Cardiac septum (tissue), 1 donor: ENCODE measurements at regions not wholly inside any gene's neighbourhood (a gene's known extent, or its start where the extent isn't known, plus 50 kb on each side); places are given as distances from the start of the nearest gene placed in this dataset.
"Not testable (repeated sequence)": the region's sequence is repeated elsewhere in the genome, so short reads cannot be mapped to it uniquely, and the experiment has no call there.

Experiments
- DNase-seq: peaks from one replicate; pipeline ENCODE4 v3.0.0-alpha.2; 2020; ENCODE audit warnings: low spot score
- intact Hi-C: fragments of 100-400 bp; cut with DNase I; formaldehyde crosslinking; loops from one replicate; pipeline ENCODE4 v1.14.0; 2022
- donor health status: DM: no; HTN: no; CAD: no.

GRCh38 chr12:43196268-43196907 lies 355.6 kb downstream of the ADAMTS20 start:
- DNase-seq = no peak
- intact Hi-C loops = no loop called here

GRCh38 chr12:43193096-43193495 lies 358.9 kb downstream of the ADAMTS20 start:
- DNase-seq, intact Hi-C loops: not testable (repeated sequence)

GRCh38 chr12:43192442-43192841 lies 359.6 kb downstream of the ADAMTS20 start:
- DNase-seq, intact Hi-C loops: not testable (repeated sequence)

GRCh38 chr12:43180242-43180641 lies 371.8 kb downstream of the ADAMTS20 start:
- intact Hi-C loops = no loop called here
- DNase-seq = no peak

- DNase-seq = no peak
- intact Hi-C loops = no loop called here
Observed at GRCh38 chr12:43179486-43179885, 372.5 kb downstream of the ADAMTS20 start.

- intact Hi-C loops = no loop called here
- DNase-seq = no peak
Observed at GRCh38 chr12:43177276-43177675, 374.7 kb downstream of the ADAMTS20 start.

GRCh38 chr12:43169115-43169681 lies 382.8 kb downstream of the ADAMTS20 start:
- no peak for DNase-seq
- intact Hi-C loops = no loop called here

- DNase-seq = no peak
- intact Hi-C loops = no loop called here
Observed at GRCh38 chr12:43167691-43168090, 384.3 kb downstream of the ADAMTS20 start.

GRCh38 chr12:43165351-43165750 lies 386.7 kb downstream of the ADAMTS20 start:
- intact Hi-C loops = no loop called here

GRCh38 chr12:43162138-43162537 lies 389.9 kb downstream of the ADAMTS20 start:
- intact Hi-C loops = no loop called here
- no peak for DNase-seq

More at GRCh38 chr12:43165351-43165750, 386.7 kb downstream of the ADAMTS20 start:
- no peak for DNase-seq

GRCh38 chr12:43159506-43159905 lies 392.5 kb downstream of the ADAMTS20 start:
- no peak for DNase-seq
- intact Hi-C loops = no loop called here

- no peak for DNase-seq
- intact Hi-C loops = no loop called here
Observed at GRCh38 chr12:43158126-43158525, 393.9 kb downstream of the ADAMTS20 start.

GRCh38 chr12:43155376-43155775 lies 396.6 kb downstream of the ADAMTS20 start:
- intact Hi-C loops = no loop called here
- DNase-seq = no peak

GRCh38 chr12:43154498-43155045 lies 397.4 kb downstream of the ADAMTS20 start:
- no peak for DNase-seq
- intact Hi-C loops = no loop called here

- intact Hi-C loops = no loop called here
- DNase-seq = no peak
Observed at GRCh38 chr12:43151441-43151981, 400.5 kb downstream of the ADAMTS20 start.

GRCh38 chr12:43148691-43149090 lies 403.3 kb downstream of the ADAMTS20 start:
- intact Hi-C loops = no loop called here

GRCh38 chr12:43147878-43148277 lies 404.1 kb downstream of the ADAMTS20 start:
- intact Hi-C loops = no loop called here
- DNase-seq = no peak

More at GRCh38 chr12:43148691-43149090, 403.3 kb downstream of the ADAMTS20 start:
- no peak for DNase-seq

GRCh38 chr12:43145481-43145880 lies 406.5 kb downstream of the ADAMTS20 start:
- DNase-seq = no peak
- intact Hi-C loops = no loop called here

GRCh38 chr12:43143278-43143677 lies 408.7 kb downstream of the ADAMTS20 start:
- intact Hi-C loops = no loop called here
- DNase-seq = no peak

GRCh38 chr12:43132291-43132690 lies 419.7 kb downstream of the ADAMTS20 start:
- intact Hi-C loops = no loop called here
- DNase-seq = no peak

GRCh38 chr12:43131301-43131700 lies 420.7 kb downstream of the ADAMTS20 start:
- intact Hi-C loops = no loop called here
- no peak for DNase-seq
